PC-9 (cell line): ENCODE measurements at regions not wholly inside any gene's neighbourhood (a gene's known extent, or its start where the extent isn't known, plus 50 kb on each side); places are given as distances from the start of the nearest gene placed in this dataset.

Experiments
- EZH2 ChIP-seq: fragments of 200-600 bp; sonication (generic); IDR thresholded peaks from 2 replicates; pipeline ENCODE4 v1.8.0; 2017; ENCODE audit warnings: antibody characterized with exemption, low read depth
- TF ChIP-seq, protein P1 (sequence below): fragments of 200-600 bp; sonication (generic); conservative IDR thresholded peaks from 2 replicates; pipeline ENCODE4 v1.6.1; 2017; ENCODE audit warnings: mixed run types, antibody characterized with exemption, mild to moderate bottlenecking, moderate library complexity

DNA sequence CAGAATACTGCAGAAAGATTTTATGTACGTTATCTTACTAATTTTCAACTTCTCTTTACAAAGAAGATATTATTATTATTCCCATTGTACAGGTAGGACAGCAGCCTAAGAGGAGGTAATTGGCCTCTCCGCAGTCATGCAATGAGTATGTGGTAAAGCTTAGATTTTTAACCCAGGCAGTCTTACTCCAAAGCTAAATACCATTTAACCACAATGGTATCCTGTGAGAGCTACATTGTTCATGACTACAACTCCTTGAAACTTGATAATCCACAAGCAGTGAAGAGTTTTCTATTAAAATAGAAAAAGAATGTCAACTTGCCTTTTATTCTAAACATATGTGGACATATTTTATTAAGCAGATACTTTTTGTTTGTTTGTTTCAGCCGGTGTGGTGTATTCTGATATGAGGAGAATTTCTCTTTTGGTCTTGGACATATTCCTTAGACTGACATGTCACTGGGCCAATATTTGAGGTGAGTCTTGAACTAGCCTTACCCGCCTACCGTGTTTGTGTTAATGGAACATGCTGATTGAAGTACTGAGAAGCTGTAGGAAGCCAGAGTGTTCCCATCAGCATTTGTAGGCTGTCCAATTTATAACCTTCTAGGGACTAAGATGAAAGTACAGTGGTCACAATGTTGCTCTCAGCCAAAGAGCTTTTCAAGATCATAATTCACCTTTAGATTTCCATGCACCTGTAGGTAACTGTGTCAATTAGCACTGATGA, 293.9 kb upstream of the DCC start:
- TF ChIP-seq, protein P1, sequence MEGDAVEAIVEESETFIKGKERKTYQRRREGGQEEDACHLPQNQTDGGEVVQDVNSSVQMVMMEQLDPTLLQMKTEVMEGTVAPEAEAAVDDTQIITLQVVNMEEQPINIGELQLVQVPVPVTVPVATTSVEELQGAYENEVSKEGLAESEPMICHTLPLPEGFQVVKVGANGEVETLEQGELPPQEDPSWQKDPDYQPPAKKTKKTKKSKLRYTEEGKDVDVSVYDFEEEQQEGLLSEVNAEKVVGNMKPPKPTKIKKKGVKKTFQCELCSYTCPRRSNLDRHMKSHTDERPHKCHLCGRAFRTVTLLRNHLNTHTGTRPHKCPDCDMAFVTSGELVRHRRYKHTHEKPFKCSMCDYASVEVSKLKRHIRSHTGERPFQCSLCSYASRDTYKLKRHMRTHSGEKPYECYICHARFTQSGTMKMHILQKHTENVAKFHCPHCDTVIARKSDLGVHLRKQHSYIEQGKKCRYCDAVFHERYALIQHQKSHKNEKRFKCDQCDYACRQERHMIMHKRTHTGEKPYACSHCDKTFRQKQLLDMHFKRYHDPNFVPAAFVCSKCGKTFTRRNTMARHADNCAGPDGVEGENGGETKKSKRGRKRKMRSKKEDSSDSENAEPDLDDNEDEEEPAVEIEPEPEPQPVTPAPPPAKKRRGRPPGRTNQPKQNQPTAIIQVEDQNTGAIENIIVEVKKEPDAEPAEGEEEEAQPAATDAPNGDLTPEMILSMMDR = no peak
- TF ChIP-seq EZH2 = no peak
